GM21786 (cell line): ENCODE measurements at regions not wholly inside any gene's neighbourhood (a gene's known extent, or its start where the extent isn't known, plus 50 kb on each side); places are given as distances from the start of the nearest gene placed in this dataset.

Source experiments
- ATAC-seq: cut with Tn5 transposase; IDR thresholded peaks from one replicate; pipeline ENCODE4 v1.9.1; 2021; ENCODE audit not compliant: unreplicated experiment

DNA sequence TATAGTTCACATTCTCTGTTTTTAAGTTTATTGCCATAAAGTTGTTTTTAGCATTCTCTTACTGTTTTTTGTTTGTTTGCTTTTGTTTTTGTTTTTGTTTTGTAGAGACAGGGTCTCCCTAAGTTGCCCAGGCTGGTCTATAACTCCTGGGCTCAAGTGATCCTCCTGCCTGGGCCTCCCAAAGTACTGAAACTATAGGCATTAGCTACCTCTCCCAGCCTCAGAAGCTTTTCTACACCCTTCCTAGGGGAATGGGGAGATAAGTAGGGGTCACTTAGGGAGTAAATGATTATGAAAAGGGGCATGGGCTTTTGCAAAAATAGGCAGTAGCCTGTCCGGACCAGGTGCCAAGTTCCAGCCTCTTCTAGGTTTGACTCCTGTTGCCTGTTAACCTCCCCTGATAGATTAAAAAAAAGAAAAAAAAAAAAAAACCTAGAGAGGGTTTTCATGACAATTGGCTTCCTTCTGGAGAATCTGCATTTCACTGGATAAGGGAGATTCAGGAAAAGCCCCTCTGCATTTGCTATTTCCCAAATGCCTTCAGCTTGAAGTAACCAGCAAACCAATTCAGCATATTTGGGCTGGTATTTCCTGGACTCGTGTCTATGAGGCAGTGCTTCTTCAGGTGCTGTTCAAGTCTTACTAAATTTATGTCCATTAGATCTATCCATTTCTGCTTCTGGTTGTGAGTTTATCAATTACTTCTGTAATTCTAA, 216.8 kb downstream of the TM9SF2 start:
- ATAC-seq: no peak

DNA sequence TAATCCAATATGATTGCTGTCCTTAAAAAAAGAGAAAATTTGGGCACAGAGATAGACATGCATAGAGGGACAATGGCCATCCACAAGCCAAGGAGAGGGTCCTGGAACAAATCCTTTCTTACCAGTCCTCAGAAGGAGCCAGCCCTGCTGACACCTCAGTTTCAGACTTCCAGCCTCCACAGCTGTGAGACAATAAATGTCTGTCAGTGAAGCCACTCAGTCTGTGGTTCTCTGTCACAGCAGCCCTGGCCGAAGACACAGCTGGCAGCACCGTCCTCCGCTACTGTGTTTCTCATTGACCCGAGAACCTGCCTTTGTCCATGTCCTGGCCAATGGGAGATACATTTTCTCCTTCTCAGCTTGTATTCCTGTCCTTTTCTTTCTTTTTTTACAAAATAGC, 207.9 kb downstream of the TM9SF2 start:
- no peak for ATAC-seq

DNA sequence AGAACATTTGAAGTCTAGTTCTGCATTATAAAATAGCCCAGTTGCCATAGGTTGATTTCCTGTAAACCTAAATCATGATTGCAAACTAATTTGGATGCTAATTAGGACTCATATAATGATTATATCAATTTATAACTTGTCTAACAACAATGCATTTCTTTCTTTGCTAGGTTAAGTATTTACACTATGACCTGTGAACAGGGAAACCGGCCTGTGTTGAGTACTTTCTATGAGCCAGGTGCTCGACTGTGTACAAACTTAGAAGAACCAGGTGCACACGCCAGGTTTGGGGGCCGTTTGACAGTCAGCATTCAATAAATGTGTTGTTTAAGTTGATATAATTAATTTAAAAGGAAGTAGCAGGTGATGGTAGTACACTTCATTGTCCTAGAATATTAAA, 203.1 kb downstream of the TM9SF2 start:
- ATAC-seq: no peak

DNA sequence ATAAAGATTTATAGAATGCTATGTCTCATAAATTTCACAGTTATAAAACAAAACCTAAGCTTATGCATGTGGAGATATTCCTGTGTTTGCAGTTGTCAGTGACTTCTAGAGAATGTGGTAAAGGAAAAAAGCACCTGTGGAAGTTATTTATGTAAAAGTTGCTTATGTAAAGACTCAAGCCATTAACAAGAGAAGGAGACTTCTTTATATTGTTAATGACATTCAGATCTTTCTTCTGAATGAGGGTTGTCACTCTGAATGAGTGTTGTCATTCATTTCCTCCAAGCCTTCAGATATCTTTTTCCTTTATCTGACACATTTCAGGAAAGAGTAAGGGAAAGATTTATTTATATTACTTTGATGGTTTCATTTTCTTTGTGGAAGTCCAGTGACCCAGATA, 202.6 kb downstream of the TM9SF2 start:
- no peak for ATAC-seq

DNA sequence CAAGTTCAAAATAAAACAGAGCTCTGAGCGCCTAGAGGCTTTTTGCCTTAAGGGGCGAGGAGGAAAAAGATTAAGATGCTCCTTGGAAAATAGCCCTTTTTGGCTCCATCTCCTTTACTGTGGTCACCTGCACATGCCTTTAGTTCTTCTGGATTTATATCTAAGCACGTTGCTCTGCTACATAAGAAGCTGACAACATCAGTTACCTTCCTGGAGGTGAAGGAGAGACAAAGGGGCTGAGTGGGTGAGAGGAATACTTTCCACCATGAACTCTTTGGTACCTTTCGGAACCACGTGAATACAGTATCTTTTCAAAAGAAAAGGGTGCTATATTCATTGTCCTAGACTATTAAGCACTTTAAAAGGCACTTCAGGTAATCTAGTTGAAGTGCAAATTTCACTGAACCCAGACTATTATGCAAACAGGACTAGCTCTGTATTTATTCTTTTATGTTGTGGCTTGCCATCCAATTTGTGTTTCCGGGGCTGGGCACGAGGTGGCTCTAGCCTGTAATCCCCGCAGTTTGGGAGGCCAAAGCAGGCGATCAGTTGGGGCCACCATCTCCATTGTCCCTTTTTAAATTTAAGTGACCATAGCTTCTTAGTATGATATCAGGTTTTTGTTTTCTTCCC, 201.5 kb downstream of the TM9SF2 start:
- no peak for ATAC-seq

DNA sequence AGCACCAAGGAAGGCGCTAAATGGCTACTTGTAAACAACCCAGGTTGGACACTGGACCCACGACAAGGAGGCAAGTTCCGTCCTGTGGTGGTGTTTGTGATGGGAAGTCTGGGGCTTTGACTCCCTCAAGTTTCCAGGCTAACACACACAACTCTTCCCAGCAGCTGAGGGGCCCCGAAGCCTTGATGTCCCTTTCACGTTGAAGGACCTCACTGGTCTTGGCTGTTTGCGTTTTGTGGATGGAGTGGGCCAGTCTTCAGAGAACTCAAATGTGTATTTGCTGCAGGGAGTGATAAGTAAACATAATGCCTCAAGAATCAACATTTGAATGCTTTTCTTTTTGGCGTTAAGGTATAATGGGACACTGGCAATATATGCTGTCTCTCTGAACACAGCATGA, 199.2 kb downstream of the TM9SF2 start:
- ATAC-seq: no peak

DNA sequence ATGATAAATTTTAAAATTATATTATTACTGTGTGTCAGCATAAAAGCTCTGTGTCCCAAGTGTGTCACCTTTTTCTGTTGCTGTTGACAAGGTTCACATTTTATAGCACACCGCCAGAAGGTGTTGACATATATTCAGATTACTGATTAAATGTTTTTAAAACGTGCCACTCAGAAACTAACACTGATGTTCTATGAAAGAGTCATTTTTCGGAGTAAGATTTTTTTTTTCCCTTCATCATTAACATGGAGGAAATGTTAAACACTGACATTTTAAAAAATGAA, 197.5 kb downstream of the TM9SF2 start:
- ATAC-seq: no peak

DNA sequence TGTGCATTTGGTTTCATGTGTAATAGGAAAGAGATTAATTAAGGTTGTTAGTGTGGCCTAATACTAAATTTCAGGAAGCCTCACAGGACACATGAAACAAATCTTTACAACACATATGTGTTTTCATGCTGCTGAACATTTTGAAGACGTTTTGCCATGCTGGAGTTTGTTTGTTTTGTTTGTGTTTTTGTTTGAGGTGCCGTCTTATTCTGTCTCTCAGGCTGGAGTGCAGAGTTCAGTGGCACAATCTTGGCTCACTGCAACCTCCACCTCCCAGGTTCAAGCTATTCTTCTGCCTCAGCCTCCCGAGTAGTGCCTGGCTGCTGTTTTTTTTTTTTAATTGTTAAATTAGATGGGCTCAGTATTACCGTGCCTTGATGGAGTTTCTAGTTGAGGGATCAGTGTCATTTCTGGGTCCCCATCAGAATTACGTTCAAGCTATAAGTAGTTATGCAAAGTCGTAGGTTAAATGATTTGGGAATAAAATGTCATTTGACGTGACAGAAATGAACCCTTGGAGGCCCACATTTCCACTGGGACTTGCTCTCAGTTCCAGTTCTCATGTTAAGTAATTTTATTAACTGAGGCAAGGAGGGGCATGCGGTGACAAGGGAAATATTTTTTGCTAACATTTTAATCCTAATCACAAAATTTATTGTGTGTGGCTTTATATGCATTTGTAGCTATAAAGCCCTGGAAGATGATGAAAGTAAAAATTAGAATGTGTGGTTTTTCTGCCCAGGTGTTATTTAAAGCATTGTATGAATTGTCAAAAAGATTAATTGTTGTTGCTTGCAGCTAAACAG, 196.9 kb downstream of the TM9SF2 start:
- ATAC-seq: no peak

DNA sequence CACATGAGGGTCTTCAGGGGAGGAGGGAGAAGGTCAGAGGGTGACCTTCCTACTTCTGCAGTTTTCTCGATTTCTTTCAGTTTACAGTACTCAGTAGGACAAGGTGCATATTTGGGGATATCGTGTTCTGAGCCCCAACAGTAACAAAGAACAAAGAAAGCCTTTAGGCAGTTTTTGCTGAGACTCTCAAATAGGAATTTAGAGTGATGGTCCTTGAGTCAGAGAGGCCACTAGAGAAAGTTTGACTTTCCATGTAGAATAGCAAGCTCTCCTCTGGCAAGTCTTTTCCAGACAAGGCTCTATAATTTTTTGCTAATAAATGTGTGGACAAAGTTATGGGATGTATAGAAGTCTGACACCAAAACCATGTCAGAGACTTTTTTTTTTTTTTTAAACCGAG, 194.6 kb downstream of the TM9SF2 start:
- no peak for ATAC-seq

DNA sequence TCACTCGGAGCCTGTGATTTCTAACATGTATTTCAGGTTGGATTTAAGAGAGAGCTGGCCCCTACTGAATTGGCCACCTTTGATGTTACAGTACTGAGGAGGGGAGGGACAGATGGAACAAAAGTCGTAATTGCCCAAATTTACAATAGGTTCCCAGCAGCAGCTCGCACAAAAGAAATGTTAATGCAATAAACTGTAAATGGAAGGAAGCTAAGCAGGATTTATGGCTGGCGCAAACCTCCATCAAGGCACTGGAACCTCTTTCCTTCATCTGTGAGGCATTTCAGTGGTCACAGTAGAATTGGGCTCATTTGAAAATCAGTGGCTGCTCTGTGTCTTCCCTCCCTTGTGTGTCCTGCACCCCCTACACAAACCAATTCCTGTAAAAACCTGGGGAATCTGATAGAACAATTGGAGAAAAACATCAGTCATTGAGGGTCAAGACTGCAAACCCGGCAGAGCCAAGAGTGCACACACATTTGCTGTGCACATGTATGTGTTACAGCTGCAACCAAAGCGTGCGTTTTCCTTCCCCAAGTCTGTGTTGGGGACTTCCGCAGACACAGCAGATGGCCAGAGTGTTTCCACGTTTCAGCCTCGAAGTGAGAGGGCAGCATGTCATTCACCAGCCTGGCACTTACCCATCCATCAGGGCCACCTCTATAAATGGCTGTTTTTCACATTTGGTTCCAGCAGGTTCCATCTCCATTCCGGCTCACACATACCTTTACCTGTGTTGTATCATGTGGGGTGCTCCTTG, 192.8 kb downstream of the TM9SF2 start:
- no peak for ATAC-seq

DNA sequence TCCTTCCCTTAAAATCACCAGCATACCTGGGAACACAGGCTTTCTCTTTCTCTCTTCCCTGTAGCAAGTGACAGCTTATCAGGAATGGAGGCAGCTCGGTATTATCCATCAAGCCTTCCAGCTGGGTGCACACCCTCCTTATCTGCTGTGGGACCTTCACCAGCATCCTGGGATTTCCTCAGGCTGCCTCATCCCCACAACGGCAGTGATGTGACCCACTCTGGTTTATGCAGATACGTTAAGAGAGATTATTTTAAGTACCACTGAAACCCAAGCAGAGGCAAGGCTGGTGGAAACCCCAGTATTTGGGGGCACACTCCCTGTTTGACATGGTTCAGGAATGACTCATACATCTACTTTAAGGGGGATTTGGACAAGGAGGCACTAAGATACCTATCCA, 192.1 kb downstream of the TM9SF2 start:
- ATAC-seq: no peak

DNA sequence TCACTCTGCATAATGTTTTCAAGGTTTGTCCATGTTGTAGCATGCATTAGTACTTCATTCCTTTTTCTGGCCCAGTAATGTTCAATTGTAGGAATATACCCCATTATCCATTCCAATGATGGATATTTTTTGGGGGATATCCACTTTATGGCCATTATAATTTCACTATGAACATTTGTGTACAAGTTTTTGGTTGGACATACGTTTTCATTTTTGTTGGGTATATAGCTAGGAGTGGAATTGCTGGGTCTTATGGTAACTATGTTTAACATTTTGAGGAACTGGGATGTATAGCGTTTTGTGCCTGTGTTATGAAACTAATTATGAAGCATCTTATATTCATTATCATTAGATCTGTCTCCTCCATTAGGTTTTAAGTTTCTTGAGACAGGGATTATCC, 191.6 kb downstream of the TM9SF2 start:
- ATAC-seq: no peak

DNA sequence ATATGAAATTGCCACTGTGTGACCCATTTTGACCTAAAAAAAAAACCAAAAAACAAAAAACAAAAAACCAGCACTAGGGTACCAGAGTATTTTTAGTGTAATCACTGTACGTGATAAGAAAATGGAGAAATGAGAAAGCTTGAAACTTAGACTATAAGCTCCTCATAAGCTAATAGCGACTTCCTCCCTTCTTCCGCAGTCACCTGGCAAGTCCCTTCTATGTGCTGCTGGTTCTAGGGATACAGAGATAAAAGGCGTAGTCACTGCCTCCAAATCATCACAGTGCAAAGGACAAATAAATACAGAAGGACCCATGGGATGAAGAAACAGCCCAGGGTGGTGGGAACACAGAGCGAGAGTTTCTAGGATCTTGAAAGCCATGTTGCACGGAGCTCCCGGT, 190.3 kb downstream of the TM9SF2 start:
- no peak for ATAC-seq

DNA sequence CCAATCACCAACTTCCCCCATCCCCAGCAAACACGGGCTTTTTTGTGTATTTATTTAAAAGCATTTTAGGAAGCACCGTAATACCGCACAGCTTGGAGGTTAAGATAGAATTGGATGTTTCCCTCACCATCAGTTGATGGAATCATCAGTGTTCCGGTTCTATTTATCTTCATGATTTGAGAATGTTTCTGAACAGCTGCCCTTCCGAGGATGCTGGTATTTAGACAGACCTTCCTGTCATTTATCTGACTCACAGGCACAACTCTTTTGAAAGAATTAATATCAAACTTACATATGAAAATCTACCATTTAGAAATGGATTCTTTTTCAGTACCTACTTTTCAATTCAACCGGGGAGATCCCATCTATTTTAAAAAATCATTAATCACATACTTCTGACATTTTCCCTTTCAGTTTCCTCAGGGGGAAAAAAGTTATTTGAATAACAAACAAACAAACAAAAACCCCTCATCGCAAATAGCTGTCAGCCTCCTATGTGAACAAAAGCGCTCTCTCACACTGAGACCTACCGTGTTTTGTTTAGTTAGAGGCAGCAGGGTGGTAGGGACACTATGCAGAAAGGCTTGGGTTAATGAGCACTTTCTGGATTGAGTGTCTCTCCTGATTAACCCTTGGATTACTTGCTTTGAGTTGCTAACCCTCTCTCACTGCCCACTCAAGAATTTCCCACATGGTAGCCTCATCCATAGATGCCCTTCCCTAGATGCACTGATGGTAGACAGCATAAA, 189.3 kb downstream of the TM9SF2 start:
- no peak for ATAC-seq

DNA sequence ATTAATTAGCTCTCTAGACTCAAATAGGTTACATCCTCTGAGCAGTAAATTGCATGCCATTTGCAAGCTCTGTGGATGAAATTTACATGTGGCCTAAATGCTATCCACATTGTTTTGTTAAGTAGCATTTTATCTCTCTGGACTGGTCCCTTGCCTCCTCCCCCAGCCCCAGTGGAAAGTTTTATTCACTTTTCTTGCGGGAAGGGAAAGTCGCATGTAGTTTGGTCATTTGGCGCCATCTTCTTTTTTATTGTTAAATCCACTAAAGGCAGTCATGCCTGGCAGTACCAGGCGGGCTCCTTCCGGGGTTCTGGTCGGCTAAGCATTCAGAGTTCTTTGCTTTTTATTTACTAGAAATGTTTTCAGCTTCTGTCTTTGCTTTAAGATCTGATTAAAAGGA, 188.7 kb downstream of the TM9SF2 start:
- ATAC-seq: no peak

DNA sequence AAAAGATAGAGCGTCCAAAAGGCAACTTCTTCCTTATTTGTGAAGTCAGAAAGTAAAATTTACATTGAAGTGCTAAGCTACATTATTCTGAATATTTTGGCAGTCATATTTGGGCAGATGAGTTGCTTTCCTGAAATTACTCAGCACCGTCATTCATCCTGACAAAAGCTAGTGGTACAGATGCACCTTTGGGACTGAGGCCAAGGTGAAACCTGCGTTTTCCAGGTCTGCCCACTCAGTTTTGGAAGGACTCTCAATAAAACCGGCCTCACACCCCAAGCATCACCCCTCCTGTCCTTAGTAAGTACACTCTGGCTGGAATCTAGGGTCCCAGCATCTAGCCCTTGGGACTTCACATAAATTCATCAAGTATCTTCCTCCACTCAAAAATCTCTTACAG, 187.5 kb downstream of the TM9SF2 start:
- no peak for ATAC-seq

DNA sequence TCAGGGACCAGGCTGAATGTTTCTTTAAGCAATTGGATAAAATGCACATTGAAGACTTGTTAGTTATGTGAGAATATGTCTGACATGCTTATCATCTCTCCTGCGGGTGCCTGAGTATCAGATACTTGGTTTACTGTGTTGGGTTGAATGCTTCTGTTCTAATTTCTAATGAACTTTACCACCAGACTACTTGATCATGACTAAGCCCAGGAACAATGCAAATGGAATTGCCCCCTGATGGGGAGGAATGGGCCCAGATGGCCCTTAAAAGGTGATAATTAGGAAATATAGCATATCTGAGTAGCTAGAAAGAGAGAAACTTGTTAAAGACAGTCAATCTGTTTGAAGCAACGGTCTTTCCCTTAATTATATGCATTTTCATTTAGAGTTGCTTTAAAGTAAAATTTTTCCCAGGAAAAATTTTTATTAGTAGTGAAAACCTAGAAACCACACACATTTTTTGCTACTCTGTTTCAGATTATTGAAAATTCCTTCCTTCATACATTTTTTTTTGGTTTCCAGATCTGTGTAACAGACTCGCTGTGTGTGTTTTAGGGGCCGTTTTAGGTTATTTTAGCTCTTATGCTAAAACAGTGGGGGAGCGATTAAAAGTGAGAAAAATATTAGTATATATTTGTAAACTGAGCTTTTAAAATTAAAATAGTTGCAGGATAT, 186.6 kb downstream of the TM9SF2 start:
- ATAC-seq: no peak

DNA sequence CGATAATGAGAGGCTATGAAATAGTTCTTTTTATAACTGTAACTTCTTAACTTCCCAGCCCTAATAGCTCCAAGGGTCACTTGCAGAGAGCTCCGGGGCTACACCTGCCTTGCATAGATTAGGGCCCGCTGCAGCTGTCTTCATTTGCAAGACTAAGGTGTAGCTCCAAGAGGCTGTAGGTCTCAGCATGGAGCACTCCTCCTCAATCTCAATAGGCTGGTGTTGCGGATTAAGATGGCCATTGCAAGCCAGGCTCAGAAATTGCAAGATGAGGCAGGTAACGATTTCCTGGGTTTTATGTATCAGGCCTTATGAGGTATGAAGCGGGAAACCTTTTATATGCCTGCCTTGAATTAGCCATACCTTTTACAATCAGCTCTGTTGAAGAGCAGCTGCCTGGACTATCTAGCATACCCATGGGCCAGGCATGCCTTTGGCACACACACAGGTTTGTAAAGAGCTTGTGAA, 185.7 kb downstream of the TM9SF2 start:
- no peak for ATAC-seq

DNA sequence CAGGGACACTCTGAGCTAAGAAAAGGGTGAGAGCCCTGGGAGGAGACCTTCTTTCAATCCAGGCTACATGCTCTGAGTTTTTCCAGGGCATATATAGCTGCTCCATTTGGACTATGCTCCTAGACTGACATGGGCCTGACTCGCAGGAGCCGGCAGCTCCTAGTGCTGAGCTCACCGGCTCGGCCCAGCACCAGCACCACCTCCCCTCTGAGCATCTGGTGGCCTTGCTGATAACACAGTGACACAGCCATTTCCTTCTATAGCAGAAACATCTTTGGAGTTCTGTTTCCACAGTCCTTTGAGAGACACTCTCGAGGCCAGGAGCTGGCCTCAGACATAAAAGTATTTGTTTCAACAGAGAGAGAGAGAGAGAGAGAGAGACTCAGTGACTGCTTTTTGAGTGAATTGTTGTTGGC, 184.9 kb downstream of the TM9SF2 start:
- no peak for ATAC-seq

DNA sequence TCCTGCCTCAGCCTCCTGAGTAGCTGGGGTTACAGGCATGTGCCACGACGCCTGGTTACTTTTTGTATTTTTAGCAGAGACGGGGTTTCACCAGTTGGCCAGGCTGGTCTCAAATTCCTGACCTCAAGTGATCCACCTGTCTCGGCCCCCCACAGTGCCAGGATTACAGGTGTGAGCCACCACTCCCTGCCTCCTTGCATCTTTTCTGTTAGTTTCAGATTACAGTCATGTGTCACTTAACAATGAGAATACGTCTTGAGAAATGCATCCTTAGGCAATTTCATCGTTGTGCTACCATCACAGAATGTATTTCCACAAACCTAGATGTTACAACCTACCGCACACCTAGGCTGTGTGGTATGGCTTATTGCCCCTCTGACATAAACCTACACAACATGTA, 180.4 kb downstream of the TM9SF2 start:
- ATAC-seq: no peak
